ENCODE measurements at regions not wholly inside any gene's neighbourhood (a gene's known extent, or its start where the extent isn't known, plus 50 kb on each side); places are given as distances from the start of the nearest gene placed in this dataset.

GRCh38 chr11:15379483-15379882 lies 264.8 kb downstream of the INSC start:
- DNase-seq, result no peak

- DNase-seq, result no peak
Observed at GRCh38 chr11:15390857-15391256, 276.1 kb downstream of the INSC start.

- DNase-seq, result no peak
Observed at GRCh38 chr11:15396778-15397177, 282.1 kb downstream of the INSC start.

GRCh38 chr11:15406851-15407351 lies 292.2 kb downstream of the INSC start:
- DNase-seq, result no peak

GRCh38 chr11:15412054-15412453 lies 297.3 kb downstream of the INSC start:
- DNase-seq, result no peak

- DNase-seq, result no peak
Observed at GRCh38 chr11:15418921-15419320, 304.2 kb downstream of the INSC start.

- DNase-seq, result no peak
Observed at GRCh38 chr11:15419696-15420095, 305.0 kb downstream of the INSC start.

- DNase-seq, result no peak
Observed at GRCh38 chr11:15430381-15430780, 315.7 kb downstream of the INSC start.

- DNase-seq, result no peak
Observed at GRCh38 chr11:15434529-15434928, 319.8 kb downstream of the INSC start.

- no peak for DNase-seq
Observed at GRCh38 chr11:15446315-15446714, 331.6 kb downstream of the INSC start.

GRCh38 chr11:15446929-15447328 lies 332.2 kb downstream of the INSC start:
- DNase-seq, result no peak

GRCh38 chr11:15451713-15452112 lies 337.0 kb downstream of the INSC start:
- DNase-seq, result no peak

GRCh38 chr11:15453211-15453765 lies 338.6 kb downstream of the INSC start:
- no peak for DNase-seq

GRCh38 chr11:15468466-15468865 lies 353.7 kb downstream of the INSC start:
- no peak for DNase-seq

GRCh38 chr11:15471048-15471894 lies 356.5 kb downstream of the INSC start:
- DNase-seq, result no peak

- DNase-seq, result no peak
Observed at GRCh38 chr11:15471895-15472799, 357.4 kb downstream of the INSC start.

GRCh38 chr11:15473954-15474837 lies 359.5 kb downstream of the INSC start:
- DNase-seq, result no peak

- DNase-seq, result no peak
Observed at GRCh38 chr11:15476371-15476917, 361.7 kb downstream of the INSC start.

GRCh38 chr11:15481871-15482270 lies 367.1 kb downstream of the INSC start:
- DNase-seq, result no peak

- peak in 1 of 3 donors; percentile 20 for DNase-seq
Observed at GRCh38 chr11:15483205-15483604, 368.5 kb downstream of the INSC start.

- no peak for DNase-seq
Observed at GRCh38 chr11:15484398-15484797, 369.7 kb downstream of the INSC start.

- DNase-seq, result no peak
Observed at GRCh38 chr11:15485432-15485831, 370.7 kb downstream of the INSC start.

All from suppressor macrophage treated with lipopolysaccharide for 1 hour (primary cell).